ENCODE measurements at regions not wholly inside any gene's neighbourhood (a gene's known extent, or its start where the extent isn't known, plus 50 kb on each side); places are given as distances from the start of the nearest gene placed in this dataset.

DNA sequence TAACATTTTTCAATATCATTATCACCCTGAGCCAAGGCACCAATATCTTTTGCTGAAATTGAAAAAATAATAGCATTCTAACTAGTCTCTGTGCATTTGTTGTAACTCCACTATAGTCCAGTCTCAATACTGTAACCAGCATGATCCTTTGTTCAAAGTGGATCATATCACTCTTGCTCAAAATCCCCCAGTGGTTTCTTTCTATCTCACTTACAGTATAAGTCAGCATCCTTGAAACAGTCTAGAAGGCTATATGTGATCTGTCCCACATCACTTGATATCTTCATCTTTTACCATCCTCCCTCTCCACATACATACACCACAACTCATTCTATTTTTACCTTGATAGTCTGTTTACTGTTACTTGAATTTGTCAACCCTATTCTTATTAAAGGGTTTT, 435.7 kb downstream of the CCER1 start:
- TF ChIP-seq, protein P1, sequence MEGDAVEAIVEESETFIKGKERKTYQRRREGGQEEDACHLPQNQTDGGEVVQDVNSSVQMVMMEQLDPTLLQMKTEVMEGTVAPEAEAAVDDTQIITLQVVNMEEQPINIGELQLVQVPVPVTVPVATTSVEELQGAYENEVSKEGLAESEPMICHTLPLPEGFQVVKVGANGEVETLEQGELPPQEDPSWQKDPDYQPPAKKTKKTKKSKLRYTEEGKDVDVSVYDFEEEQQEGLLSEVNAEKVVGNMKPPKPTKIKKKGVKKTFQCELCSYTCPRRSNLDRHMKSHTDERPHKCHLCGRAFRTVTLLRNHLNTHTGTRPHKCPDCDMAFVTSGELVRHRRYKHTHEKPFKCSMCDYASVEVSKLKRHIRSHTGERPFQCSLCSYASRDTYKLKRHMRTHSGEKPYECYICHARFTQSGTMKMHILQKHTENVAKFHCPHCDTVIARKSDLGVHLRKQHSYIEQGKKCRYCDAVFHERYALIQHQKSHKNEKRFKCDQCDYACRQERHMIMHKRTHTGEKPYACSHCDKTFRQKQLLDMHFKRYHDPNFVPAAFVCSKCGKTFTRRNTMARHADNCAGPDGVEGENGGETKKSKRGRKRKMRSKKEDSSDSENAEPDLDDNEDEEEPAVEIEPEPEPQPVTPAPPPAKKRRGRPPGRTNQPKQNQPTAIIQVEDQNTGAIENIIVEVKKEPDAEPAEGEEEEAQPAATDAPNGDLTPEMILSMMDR (IDR thresholded peaks at IDR 0.05; ENCODE audit: unreplicated experiment) = no peak
- no TSS peak for BruUV-seq (replicated peaks)
- intact Hi-C loops (cut with micrococcal nuclease; ENCODE audit: unreplicated experiment) = no loop called here

DNA sequence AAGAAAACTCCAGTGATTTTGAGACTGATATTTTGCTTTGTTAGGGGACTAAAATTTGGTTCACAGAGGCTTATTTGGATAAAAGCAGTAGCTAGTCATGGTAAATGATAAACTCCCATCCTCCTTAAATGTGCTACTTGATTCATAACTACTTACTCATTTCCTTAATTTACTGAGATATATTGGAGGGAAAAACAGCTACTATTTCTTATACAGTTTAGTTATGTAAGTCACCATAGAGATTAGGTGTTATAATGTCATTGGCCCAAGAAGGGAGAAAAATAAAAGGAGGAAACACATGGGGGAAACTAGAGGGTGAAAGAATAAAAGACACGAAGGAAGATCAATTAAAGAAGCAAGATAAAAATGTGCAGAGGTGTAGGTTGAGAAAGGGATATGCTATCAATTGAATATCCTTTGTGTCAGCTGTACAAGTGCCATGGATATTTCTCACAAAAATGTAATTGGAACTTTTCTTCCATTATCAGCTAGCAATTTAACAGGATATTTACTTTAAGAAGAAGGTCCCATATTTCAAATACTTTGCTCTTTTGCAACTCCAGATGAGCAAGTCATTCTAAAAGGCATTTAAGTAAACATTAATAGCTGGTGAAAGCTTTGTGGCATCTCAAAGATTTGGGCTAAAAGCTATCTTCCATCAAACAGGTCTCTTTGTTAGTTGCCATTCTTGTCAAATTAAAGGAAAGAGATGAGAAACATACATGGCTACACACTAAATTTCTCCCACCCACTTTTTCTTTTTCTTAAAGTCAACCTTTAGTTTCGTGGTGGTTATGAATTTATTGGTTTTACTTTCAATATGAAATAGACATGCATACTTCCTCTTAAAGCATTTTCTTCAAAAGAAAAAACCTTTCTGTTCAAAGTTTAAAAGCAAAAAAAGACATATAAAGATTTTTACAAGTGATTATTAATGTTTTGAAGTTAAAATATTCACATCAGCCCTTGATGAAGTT, 439.5 kb downstream of the CCER1 start:
- no peaks in the 10 kb centered on the region for H3K27me3 Mint-ChIP-seq (ENCODE audit: unreplicated experiment)
- BruUV-seq (replicated peaks) = no TSS peak
- H3K4me1 Mint-ChIP-seq (ENCODE audit: low read depth, unreplicated experiment) = no peaks in the 10 kb centered on the region
- H3K9me3 Mint-ChIP-seq (ENCODE audit: low read depth, unreplicated experiment) = peaks cover 25% of the 10 kb centered on the region
- TF ChIP-seq, protein P1 (IDR thresholded peaks at IDR 0.05; ENCODE audit: unreplicated experiment) = no peak
- no peak for DNase-seq
- H3K36me3 Mint-ChIP-seq (ENCODE audit: insufficient read depth, unreplicated experiment) = no peaks in the 10 kb centered on the region
- CTCF ChIA-PET = interaction anchor here (0.5 kb wide), 1 partner anchor 169 kb away, joined by 3 read pairs; no protein-coding TSS in a partner anchor
- no peak overlapping the region for H3K4me3 Mint-ChIP-seq (ENCODE audit: low read depth, unreplicated experiment)
- no peak overlapping the region for H3K27ac Mint-ChIP-seq (ENCODE audit: unreplicated experiment)
- intact Hi-C loops (cut with micrococcal nuclease; ENCODE audit: unreplicated experiment) = no loop called here

More for the DNA sequence above, 435.7 kb downstream of the CCER1 start:
- no peak overlapping the region for H3K27ac Mint-ChIP-seq (ENCODE audit: unreplicated experiment)
- CTCF ChIA-PET = no interaction called here
- no peaks in the 10 kb centered on the region for H3K4me1 Mint-ChIP-seq (ENCODE audit: low read depth, unreplicated experiment)
- H3K4me3 Mint-ChIP-seq (ENCODE audit: low read depth, unreplicated experiment) = no peak overlapping the region
- no peaks in the 10 kb centered on the region for H3K36me3 Mint-ChIP-seq (ENCODE audit: insufficient read depth, unreplicated experiment)
- DNase-seq = no peak
- H3K27me3 Mint-ChIP-seq (ENCODE audit: unreplicated experiment) = no peaks in the 10 kb centered on the region
- H3K9me3 Mint-ChIP-seq (ENCODE audit: low read depth, unreplicated experiment) = peaks cover 19% of the 10 kb centered on the region

DNA sequence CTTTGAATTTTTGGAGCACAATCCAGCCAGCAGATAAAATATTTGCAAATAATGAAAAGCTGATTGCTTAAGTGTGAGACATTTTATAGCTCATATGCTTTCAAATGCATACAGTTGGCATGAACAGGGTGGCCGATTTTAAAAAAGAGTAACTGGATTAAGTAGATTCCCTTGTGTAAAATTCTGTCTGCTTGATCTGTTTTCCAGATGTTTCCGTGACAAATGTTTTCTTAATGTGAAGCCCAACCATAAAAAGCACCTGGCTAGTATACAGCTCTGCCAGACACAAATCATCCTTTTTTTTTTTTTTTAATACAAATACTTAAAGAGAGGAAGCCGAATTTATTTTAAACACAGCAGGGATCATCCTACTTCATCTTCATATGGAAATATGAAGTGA, 440.7 kb downstream of the CCER1 start:
- intact Hi-C loops (cut with micrococcal nuclease; ENCODE audit: unreplicated experiment) = no loop called here
- no TSS peak for BruUV-seq (replicated peaks)
- Mint-ChIP-seq H3K4me3 (ENCODE audit: low read depth, unreplicated experiment) (no peak overlapping the region), H3K27ac (ENCODE audit: unreplicated experiment) (no peak overlapping the region), H3K4me1 (ENCODE audit: low read depth, unreplicated experiment) (no peaks in the 10 kb centered on the region), H3K27me3 (ENCODE audit: unreplicated experiment) (no peaks in the 10 kb centered on the region), H3K36me3 (ENCODE audit: insufficient read depth, unreplicated experiment) (no peaks in the 10 kb centered on the region), H3K9me3 (ENCODE audit: low read depth, unreplicated experiment) (peaks cover 25% of the 10 kb centered on the region)
- CTCF ChIA-PET = interaction anchor here (0.6 to 1.2 kb wide), 2 partner anchors 319 to 890 kb away, joined by 3 to 4 read pairs; no protein-coding TSS in a partner anchor
- TF ChIP-seq, protein P1 (IDR thresholded peaks at IDR 0.05; ENCODE audit: unreplicated experiment) = no peak
- no peak for DNase-seq

DNA sequence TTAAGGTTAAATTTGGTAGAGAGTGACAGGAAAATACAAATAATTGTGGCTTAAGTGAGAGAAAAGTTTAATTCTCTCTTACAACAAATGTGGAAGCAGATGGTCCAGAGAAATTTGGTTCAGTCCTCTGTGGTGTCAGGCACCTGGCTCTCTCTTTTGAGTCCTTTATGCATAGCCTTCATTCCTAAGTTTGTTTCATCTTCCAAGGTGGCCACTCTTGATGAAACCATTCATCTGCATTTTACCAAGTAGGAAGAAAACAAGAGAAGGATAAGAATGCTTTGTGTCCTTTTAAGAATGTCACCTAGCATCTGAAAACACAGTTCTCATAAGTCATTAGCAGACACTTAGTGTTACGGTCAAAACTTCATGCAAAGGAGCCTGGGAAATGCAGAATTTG, 442.5 kb downstream of the CCER1 start:
- no TSS peak for BruUV-seq (replicated peaks)
- Mint-ChIP-seq H3K36me3 (ENCODE audit: insufficient read depth, unreplicated experiment) (no peaks in the 10 kb centered on the region), H3K4me3 (ENCODE audit: low read depth, unreplicated experiment) (no peak overlapping the region), H3K27me3 (ENCODE audit: unreplicated experiment) (no peaks in the 10 kb centered on the region), H3K27ac (ENCODE audit: unreplicated experiment) (no peak overlapping the region), H3K9me3 (ENCODE audit: low read depth, unreplicated experiment) (peaks cover 20% of the 10 kb centered on the region), H3K4me1 (ENCODE audit: low read depth, unreplicated experiment) (no peaks in the 10 kb centered on the region)
- CTCF ChIA-PET = no interaction called here
- no peak for DNase-seq
- intact Hi-C loops (cut with micrococcal nuclease; ENCODE audit: unreplicated experiment) = no loop called here
- TF ChIP-seq, protein P1 (IDR thresholded peaks at IDR 0.05; ENCODE audit: unreplicated experiment) = no peak
